Type B pancreatic cell (in vitro differentiated cells): ENCODE measurements at regions not wholly inside any gene's neighbourhood (a gene's known extent, or its start where the extent isn't known, plus 50 kb on each side); places are given as distances from the start of the nearest gene placed in this dataset.

Experiments used
- DNase-seq: peaks from one replicate; pipeline ENCODE4 v3.0.0; 2021; ENCODE audit warnings: mixed read lengths; ENCODE audit not compliant: unreplicated experiment; ENCODE audit errors: extremely low spot score
- H3K27ac Mint-ChIP-seq: 2 replicates; pipeline ENCODE4 v1.8.0; 2021; ENCODE audit warnings: mild to moderate bottlenecking, mixed read lengths
- H3K27me3 Mint-ChIP-seq: 2 replicates; pipeline ENCODE4 v1.8.0; 2021; ENCODE audit warnings: mixed read lengths
- H3K36me3 Mint-ChIP-seq: 2 replicates; pipeline ENCODE4 v1.8.0; 2021; ENCODE audit warnings: mixed read lengths
- H3K4me1 Mint-ChIP-seq: one replicate; pipeline ENCODE4 v1.8.0; 2021; ENCODE audit warnings: mixed read lengths; ENCODE audit not compliant: unreplicated experiment
- H3K4me3 Mint-ChIP-seq: 2 replicates; pipeline ENCODE4 v1.8.0; 2021; ENCODE audit warnings: mild to moderate bottlenecking, mixed read lengths
- H3K9me3 Mint-ChIP-seq: 2 replicates; pipeline ENCODE4 v1.8.0; 2021; ENCODE audit warnings: mixed read lengths
- CTCF ChIP-seq: fragments of 200-600 bp; sonication (generic); conservative IDR thresholded peaks from 2 replicates; pipeline ENCODE4 v1.5.0; 2021; ENCODE audit warnings: antibody characterized with exemption, mild to moderate bottlenecking

GRCh38 chr1:72705921-72706320 lies 423.6 kb upstream of the NEGR1 start:
- no peak for DNase-seq
- Mint-ChIP-seq H3K36me3 (no peaks in the 10 kb centered on the region), H3K4me3 (no peak overlapping the region), H3K9me3 (no peaks in the 10 kb centered on the region), H3K27me3 (no peaks in the 10 kb centered on the region), H3K4me1 (no peaks in the 10 kb centered on the region), H3K27ac (no peak overlapping the region)
- no peak for TF ChIP-seq CTCF

DNA sequence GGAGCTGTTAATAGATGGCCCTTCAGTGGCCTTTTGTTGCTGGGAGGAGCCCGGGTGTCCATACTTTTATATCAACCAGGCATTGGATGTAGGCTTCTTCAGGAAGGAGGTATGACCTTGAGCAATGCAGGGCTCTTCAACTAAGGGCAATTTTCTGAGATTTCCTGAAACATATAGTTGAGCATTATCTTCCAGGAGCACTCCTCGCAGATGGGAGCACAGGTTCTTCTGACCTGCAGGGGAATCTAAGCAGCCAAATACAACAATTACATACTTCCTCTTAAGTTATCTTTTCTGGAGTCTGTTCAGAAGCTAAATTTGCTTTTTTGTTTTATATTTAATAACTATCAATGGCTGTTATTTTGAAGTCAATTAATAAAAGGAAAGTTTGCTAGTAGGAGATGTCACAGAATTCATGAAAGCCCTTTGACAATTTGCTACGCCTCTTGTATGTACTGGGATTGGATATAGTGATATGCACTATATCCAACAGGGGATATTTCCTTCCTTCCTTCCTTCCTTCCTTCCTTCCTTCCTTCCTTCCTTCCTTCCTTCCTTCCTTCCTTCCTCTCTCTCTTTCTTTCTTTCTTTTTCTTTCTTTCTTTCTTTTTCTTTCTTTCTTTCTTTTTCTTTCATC lies 422.6 kb upstream of the NEGR1 start:
- H3K9me3 Mint-ChIP-seq: no peaks in the 10 kb centered on the region
- no peaks in the 10 kb centered on the region for H3K36me3 Mint-ChIP-seq
- no peak overlapping the region for H3K27ac Mint-ChIP-seq
- DNase-seq: no peak
- TF ChIP-seq CTCF: no peak
- H3K4me1 Mint-ChIP-seq: no peaks in the 10 kb centered on the region
- H3K27me3 Mint-ChIP-seq: no peaks in the 10 kb centered on the region
- H3K4me3 Mint-ChIP-seq: no peak overlapping the region

- Mint-ChIP-seq H3K4me3 (no peak overlapping the region), H3K4me1 (no peaks in the 10 kb centered on the region), H3K36me3 (no peaks in the 10 kb centered on the region), H3K27me3 (no peaks in the 10 kb centered on the region), H3K27ac (no peak overlapping the region), H3K9me3 (peaks cover 9% of the 10 kb centered on the region)
- DNase-seq: no peak
- TF ChIP-seq CTCF: no peak
These were observed 415.1 kb upstream of the NEGR1 start for GRCh38 chr1:72697410-72697809.

- H3K4me1 Mint-ChIP-seq: no peaks in the 10 kb centered on the region
- H3K36me3 Mint-ChIP-seq: no peaks in the 10 kb centered on the region
- no peak for DNase-seq
- peak overlapping the region; percentile 40 for H3K4me3 Mint-ChIP-seq
- no peak for TF ChIP-seq CTCF
- H3K27me3 Mint-ChIP-seq: no peaks in the 10 kb centered on the region
- peaks cover 9% of the 10 kb centered on the region for H3K9me3 Mint-ChIP-seq
- peak overlapping the region; percentile 38 for H3K27ac Mint-ChIP-seq
These were observed 411.6 kb upstream of the NEGR1 start for GRCh38 chr1:72693899-72694298.

DNA sequence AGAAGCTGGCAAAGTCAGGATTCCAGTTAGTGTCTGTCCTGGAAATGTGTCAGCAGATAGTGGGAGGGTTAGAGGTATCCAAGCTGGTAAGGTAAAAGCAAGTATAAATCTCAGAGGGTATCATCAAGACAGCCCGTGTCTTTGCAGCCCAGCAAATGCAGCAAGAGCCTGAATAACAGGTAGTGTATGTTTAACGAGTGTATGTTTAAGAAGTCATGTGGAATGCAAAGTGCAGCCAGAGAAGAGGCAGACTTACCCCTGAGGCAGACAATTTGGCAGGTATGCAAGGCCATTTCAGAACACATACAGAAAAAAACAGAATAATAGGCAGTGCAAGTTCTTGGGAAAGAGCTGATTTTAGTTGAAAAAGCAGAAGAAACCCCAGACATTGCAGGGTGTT lies 411.0 kb upstream of the NEGR1 start:
- Mint-ChIP-seq H3K4me1 (no peaks in the 10 kb centered on the region), H3K9me3 (peaks cover 9% of the 10 kb centered on the region), H3K27me3 (no peaks in the 10 kb centered on the region), H3K27ac (peak overlapping the region; percentile 38), H3K36me3 (no peaks in the 10 kb centered on the region), H3K4me3 (peak overlapping the region; percentile 40)
- DNase-seq: no peak
- no peak for TF ChIP-seq CTCF

DNA sequence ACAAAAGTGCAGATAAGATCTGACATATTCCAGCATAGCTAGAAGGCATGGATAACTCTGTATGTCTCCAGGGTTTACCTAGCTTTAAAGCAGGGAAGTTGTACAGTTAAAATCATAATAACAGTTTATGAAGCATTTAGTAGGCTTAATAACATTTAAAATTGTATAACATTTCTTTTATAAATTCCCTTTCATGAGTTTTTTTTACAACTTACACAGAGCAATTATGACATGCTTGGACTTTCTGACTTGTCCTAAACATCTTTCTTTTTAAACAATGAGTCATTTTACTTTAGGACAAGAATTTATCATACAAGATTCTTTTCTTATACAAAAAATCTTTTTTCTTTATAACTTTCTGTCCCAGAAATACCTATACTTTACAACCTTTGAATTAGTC lies 408.5 kb upstream of the NEGR1 start:
- no peaks in the 10 kb centered on the region for H3K36me3 Mint-ChIP-seq
- H3K4me3 Mint-ChIP-seq: no peak overlapping the region
- no peak for TF ChIP-seq CTCF
- no peak for DNase-seq
- no peak overlapping the region for H3K27ac Mint-ChIP-seq
- peaks cover 17% of the 10 kb centered on the region for H3K9me3 Mint-ChIP-seq
- no peaks in the 10 kb centered on the region for H3K27me3 Mint-ChIP-seq
- H3K4me1 Mint-ChIP-seq: no peaks in the 10 kb centered on the region
